SK-MEL-5 (cell line): ENCODE measurements at regions not wholly inside any gene's neighbourhood (a gene's known extent, or its start where the extent isn't known, plus 50 kb on each side); places are given as distances from the start of the nearest gene placed in this dataset.
"Not testable (repeated sequence)": the region's sequence is repeated elsewhere in the genome, so short reads cannot be mapped to it uniquely, and the experiment has no call there.

Experiments used
- DNase-seq: peaks from one replicate; pipeline ENCODE4 v3.0.0-alpha.2; 2016; ENCODE audit warnings: low read depth, low spot score
- in situ Hi-C: cut with HindIII; loops from 2 replicates; pipeline ENCODE4 v1.10.0; 2016; ENCODE audit warnings: low sequenced_read_pairs, high pct_unique_total_duplicates, low pct_unique_long_range_greater_than_20kb

GRCh38 chr4:34362654-34363053, 1881.7 kb downstream of the ARAP2 start:
- no peak for DNase-seq
- in situ Hi-C loops, result no loop called here

DNA sequence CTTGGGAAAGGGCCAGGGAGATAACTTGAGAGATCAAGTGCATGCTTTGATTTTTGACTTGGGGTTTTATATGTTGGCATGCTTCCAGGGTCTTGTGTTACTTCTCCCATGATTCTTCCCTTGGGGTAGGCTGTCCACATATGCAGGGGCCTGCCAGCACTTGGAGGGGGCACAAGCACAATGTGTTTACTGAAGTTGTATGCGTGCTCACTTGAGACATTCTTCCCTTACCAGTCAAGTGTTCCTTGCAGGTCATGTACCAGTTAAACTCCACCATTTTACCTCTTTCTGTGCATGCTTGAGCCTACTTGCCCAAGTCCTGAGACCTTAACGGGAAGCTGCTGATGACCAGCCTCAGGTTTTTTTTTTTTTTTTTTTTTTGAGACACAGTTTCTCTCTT, 1880.5 kb downstream of the ARAP2 start:
- no peak for DNase-seq

GRCh38 chr4:34365946-34366345, 1878.4 kb downstream of the ARAP2 start:
- no peak for DNase-seq
- in situ Hi-C loops, result no loop called here

More for the DNA sequence above, 1880.5 kb downstream of the ARAP2 start:
- in situ Hi-C loops, result no loop called here

DNA sequence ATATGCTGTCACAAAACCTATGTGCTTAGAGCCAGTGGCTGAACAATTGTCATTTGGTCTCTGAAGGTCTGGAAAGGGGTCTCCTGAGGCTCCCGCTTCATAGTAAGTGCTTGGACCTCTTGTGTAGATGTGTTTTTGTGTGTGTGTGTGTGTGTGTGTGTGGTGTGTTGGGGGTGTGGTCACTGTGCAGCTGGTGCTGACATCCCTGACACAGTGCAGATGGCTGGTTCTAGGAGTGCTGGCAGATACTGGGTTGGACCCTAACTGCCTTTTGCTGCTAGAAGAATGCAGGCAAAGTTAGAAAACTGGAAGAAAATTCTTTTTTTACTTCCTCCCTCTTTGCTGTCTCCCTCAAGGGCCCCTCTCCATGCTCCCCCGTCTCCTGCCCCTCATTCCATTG, 1872.6 kb downstream of the ARAP2 start:
- in situ Hi-C loops, result no loop called here
- DNase-seq, result no peak

DNA sequence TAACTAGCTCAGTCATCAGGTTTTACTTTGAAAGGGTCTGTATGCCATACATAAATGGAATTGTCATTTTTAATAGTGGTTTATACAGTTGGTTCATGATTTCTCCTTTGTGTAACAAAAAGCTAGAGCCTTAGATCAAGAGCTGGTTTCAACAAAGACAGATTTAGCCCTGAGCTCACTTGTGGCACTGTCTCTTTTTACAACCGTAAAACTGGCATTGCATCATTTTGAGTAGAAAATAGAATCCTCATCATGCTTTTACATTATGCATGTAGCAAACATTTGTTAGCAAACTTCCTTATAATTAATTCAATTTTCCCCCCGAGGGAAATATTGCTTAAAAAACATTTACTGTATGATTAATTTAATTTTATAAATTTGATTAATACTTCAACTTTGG, 1871.5 kb downstream of the ARAP2 start:
- no peak for DNase-seq
- in situ Hi-C loops, result no loop called here

- DNase-seq, result no peak
- in situ Hi-C loops, result no loop called here
Observed at GRCh38 chr4:34373456-34373855, 1870.9 kb downstream of the ARAP2 start.

- DNase-seq, result no peak
- in situ Hi-C loops, result no loop called here
Observed at GRCh38 chr4:34412233-34412632, 1832.1 kb downstream of the ARAP2 start.

- in situ Hi-C loops, result no loop called here
- no peak for DNase-seq
Observed at GRCh38 chr4:34412911-34413310, 1831.4 kb downstream of the ARAP2 start.

- in situ Hi-C loops, result no loop called here
- DNase-seq, result no peak
Observed at GRCh38 chr4:34417160-34417559, 1827.2 kb downstream of the ARAP2 start.

DNA sequence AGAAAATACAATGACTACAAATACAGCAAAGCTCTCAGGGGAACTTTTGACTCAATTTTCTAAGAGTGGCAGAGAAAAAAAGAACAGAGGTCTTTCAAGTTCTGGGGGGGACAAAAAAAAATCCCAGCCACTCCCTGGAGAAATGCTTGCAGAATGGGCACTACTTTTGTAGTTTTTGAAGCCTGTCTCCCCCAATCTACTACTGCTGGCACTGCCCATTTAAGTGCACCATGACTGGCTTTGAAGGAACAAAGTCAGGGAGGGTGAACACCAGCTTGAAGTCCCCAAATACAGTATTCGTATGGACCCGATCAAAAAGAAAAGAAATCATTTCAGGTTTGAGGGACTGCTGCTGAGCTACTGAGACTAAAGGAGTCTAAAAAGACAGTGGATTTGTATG, 1824.4 kb downstream of the ARAP2 start:
- no peak for DNase-seq
- in situ Hi-C loops, result no loop called here

DNA sequence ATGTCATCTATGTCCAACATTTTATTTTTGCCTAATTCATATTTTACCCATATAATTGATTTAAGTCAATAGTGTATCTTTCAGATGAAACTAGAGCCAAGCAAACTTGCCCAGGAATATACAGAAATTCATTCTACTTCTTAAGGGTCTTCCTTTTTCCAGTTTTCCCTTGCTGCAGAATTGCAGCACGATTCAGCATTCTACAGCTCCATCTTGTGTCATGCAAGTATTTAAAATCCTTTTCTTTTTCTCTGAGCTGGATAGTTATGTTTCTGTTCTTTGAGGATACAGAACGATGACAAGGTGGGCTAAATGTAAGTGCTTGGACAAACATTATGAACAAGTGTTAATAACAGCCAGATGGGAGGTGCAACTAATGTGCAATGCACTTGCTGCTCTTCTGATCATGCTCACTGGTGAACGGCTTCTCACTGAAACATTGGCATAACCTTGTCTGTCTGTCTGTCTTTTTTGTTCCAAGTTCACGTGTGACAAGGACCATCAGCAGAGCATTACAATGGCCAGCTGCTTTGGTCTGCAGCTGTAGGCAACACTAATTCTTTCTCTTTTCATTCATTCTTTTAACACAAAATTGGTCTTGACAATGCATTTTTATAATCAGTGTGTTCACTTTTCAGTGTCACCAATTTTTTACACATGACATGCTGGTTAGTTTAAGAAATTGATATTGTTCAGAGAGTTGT, 1821.7 kb downstream of the ARAP2 start:
- in situ Hi-C loops, result no loop called here
- peak; percentile 5 for DNase-seq

- in situ Hi-C loops, result no loop called here
- DNase-seq, result no peak
Observed at GRCh38 chr4:34432706-34433105, 1811.6 kb downstream of the ARAP2 start.

- in situ Hi-C loops, DNase-seq: not testable (repeated sequence)
Observed at GRCh38 chr4:34434377-34434776, 1809.9 kb downstream of the ARAP2 start.

DNA sequence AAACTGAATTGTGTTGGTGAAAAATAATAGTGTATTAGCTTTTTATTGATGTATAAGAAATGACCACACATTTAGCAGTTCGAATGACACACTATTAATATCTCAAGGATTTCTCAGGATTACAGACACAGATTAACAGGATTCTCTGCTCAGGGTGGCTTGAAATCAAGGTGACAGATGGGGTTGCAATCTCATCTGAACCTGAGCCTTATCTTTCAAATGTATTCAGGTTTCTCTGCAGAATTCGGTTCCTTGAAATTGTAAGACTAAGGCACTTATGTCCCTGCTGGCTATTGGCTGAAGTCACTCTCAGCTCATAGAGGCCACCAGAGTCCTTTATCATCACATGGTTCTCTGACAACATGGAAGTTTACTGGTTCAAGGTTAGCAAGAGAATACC, 1780.1 kb downstream of the ARAP2 start:
- in situ Hi-C loops, result no loop called here
- DNase-seq, result no peak

DNA sequence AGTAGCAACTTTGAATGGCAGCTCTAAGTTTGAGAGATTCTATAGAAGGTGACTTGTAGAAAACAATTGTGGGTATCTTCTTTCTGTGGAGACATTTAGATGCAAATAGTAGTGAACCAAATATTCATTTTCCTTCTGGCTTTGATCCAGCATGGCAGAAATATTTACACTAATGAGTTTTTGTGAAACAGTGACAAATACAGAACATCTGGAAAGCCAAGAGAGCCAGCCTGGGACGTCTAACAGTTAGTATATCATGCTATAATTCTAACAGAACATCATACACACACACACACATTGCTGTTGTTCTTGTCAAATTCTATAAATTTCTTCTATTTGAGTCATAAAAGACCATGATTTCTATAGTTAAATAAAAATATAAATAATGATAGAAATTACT, 1777.9 kb downstream of the ARAP2 start:
- in situ Hi-C loops, result no loop called here
- no peak for DNase-seq

DNA sequence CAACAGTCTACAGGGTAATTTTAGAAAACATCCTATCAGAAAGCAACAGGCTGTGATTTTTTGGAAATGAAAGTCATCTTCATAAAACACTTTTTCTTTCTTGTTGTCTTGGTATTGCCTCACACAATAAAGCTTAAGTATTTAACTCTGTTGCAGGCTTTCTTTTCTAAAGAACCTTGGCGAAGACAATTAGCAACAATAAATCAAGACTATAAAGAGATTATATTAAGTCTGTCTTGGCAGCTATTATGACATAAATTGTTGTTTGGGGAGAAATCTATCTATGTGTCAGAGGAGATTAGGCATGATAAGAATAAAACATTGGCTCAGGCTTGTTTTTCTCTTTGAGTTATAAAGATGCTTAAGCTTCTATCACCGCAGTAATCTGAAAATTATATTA, 1774.8 kb downstream of the ARAP2 start:
- in situ Hi-C loops, result no loop called here
- no peak for DNase-seq

- in situ Hi-C loops, result no loop called here
- no peak for DNase-seq
Observed at GRCh38 chr4:34485252-34485651, 1759.1 kb downstream of the ARAP2 start.

DNA sequence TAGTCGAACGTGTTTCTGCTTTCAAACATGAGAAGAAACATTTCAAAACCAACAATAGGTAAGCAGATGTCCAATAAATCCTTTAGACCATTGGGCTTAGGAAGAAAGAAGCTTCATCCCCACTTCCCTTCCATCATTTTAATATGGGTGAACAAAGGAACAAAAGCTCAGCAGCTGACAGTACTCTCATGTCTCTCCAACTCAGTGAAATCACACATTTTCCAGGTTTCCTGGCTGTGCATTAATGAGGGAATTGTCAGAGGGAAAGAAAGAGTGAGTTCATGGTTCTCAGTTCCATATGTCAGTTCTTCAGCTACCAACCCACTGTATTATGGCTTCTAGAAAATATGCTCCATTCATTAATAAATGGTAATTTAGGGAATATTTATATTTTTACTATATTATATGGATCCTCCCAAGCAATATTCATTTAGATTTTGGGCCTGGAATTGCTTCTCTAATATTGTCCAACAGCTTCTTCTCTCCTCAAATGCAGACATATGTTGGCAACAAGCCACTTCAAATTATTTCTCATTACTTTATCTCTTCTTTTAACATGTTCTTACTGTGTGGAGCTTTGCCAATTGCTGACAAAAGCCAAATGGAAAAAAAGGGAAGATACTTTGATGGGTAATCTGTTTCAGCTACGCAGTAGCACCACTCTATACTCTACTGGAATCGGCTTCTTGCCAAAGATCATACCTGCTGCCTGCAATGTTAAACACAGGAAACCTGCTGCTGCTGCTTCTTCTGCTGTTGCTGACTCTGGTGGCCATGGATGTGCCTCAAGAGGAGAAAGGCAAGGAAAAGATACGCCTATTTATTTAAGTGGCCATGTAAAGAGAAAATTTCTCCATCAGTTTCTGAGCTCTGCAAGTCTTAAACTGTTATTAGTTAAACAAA, 1757.6 kb downstream of the ARAP2 start:
- in situ Hi-C loops, result no loop called here
- no peak for DNase-seq

- DNase-seq, result no peak
- in situ Hi-C loops, result no loop called here
Observed at GRCh38 chr4:34492414-34492813, 1751.9 kb downstream of the ARAP2 start.
